H7 (cell line): ENCODE measurements at regions not wholly inside any gene's neighbourhood (a gene's known extent, or its start where the extent isn't known, plus 50 kb on each side); places are given as distances from the start of the nearest gene placed in this dataset.

Experiments used
- DNase-seq: peaks from one replicate; pipeline ENCODE4 v3.0.0; 2012
- H3K27me3 ChIP-seq: 2 replicates; pipeline ENCODE4 v1.6.0; 2011; ENCODE audit warnings: mild to moderate bottlenecking, low read length; ENCODE audit not compliant: control insufficient read depth, insufficient read depth
- H3K36me3 ChIP-seq: replicated peaks from 2 replicates; pipeline ENCODE4 v1.5.1; 2011; ENCODE audit warnings: low read length; ENCODE audit not compliant: control insufficient read depth, insufficient read depth
- H3K4me3 ChIP-seq: 2 replicates; pipeline ENCODE4 v1.5.1; 2011; ENCODE audit warnings: low read depth, mild to moderate bottlenecking, control low read depth, low read length, moderate library complexity; ENCODE audit not compliant: insufficient read depth

GRCh38 chr7:109950821-109951564 lies 1139.9 kb upstream of the LRRN3 start:
- Histone ChIP-seq H3K4me3 (no peak overlapping the region), H3K27me3 (no peaks in the 10 kb centered on the region), H3K36me3 (no peaks in the 10 kb centered on the region)
- no peak for DNase-seq

- no peak for DNase-seq
- Histone ChIP-seq H3K4me3 (no peak overlapping the region), H3K36me3 (no peaks in the 10 kb centered on the region), H3K27me3 (no peaks in the 10 kb centered on the region)
These were observed 1139.4 kb upstream of the LRRN3 start for GRCh38 chr7:109951565-109951928.

GRCh38 chr7:109955986-109956385 lies 1134.9 kb upstream of the LRRN3 start:
- H3K4me3 ChIP-seq, result no peak overlapping the region

GRCh38 chr7:109956916-109957315 lies 1134.0 kb upstream of the LRRN3 start:
- no peaks in the 10 kb centered on the region for H3K36me3 ChIP-seq
- H3K4me3 ChIP-seq, result no peak overlapping the region
- H3K27me3 ChIP-seq, result no peaks in the 10 kb centered on the region
- DNase-seq, result peak; percentile 17

More at GRCh38 chr7:109955986-109956385, 1134.9 kb upstream of the LRRN3 start:
- DNase-seq, result no peak
- H3K36me3 ChIP-seq, result no peaks in the 10 kb centered on the region
- H3K27me3 ChIP-seq, result no peaks in the 10 kb centered on the region

GRCh38 chr7:109963741-109964140 lies 1127.2 kb upstream of the LRRN3 start:
- H3K27me3 ChIP-seq, result no peaks in the 10 kb centered on the region
- DNase-seq, result no peak
- no peaks in the 10 kb centered on the region for H3K36me3 ChIP-seq
- H3K4me3 ChIP-seq, result no peak overlapping the region

GRCh38 chr7:109964780-109965179 lies 1126.1 kb upstream of the LRRN3 start:
- Histone ChIP-seq H3K36me3 (no peaks in the 10 kb centered on the region), H3K4me3 (no peak overlapping the region), H3K27me3 (no peaks in the 10 kb centered on the region)
- no peak for DNase-seq

- no peaks in the 10 kb centered on the region for H3K27me3 ChIP-seq
- no peaks in the 10 kb centered on the region for H3K36me3 ChIP-seq
- no peak overlapping the region for H3K4me3 ChIP-seq
- no peak for DNase-seq
These were observed 1123.5 kb upstream of the LRRN3 start for GRCh38 chr7:109967406-109967805.

GRCh38 chr7:109983618-109984017 lies 1107.3 kb upstream of the LRRN3 start:
- H3K27me3 ChIP-seq, result no peaks in the 10 kb centered on the region; the same call in 1 of the 2 replicates
- no peak for DNase-seq
- H3K36me3 ChIP-seq, result no peaks in the 10 kb centered on the region
- no peak overlapping the region for H3K4me3 ChIP-seq

- Histone ChIP-seq H3K36me3 (no peaks in the 10 kb centered on the region), H3K27me3 (no peaks in the 10 kb centered on the region; the same call in 1 of the 2 replicates), H3K4me3 (no peak overlapping the region)
- DNase-seq, result no peak
These were observed 1106.2 kb upstream of the LRRN3 start for GRCh38 chr7:109984729-109985128.

- no peak for DNase-seq
- H3K36me3 ChIP-seq, result no peaks in the 10 kb centered on the region
- no peaks in the 10 kb centered on the region; the same call in 1 of the 2 replicates for H3K27me3 ChIP-seq
- H3K4me3 ChIP-seq, result no peak overlapping the region
These were observed 1104.2 kb upstream of the LRRN3 start for GRCh38 chr7:109986701-109987100.

- no peaks in the 10 kb centered on the region for H3K36me3 ChIP-seq
- no peaks in the 10 kb centered on the region for H3K27me3 ChIP-seq
- no peak overlapping the region for H3K4me3 ChIP-seq
- DNase-seq, result no peak
These were observed 1094.5 kb upstream of the LRRN3 start for GRCh38 chr7:109996411-109996810.

- no peak overlapping the region for H3K4me3 ChIP-seq
- H3K36me3 ChIP-seq, result no peaks in the 10 kb centered on the region
- H3K27me3 ChIP-seq, result no peaks in the 10 kb centered on the region
- DNase-seq, result no peak
These were observed 1094.0 kb upstream of the LRRN3 start for GRCh38 chr7:109996927-109997326.

- no peak for DNase-seq
- no peaks in the 10 kb centered on the region for H3K36me3 ChIP-seq
- H3K4me3 ChIP-seq, result no peak overlapping the region
- no peaks in the 10 kb centered on the region for H3K27me3 ChIP-seq
These were observed 1093.1 kb upstream of the LRRN3 start for GRCh38 chr7:109997837-109998236.

- Histone ChIP-seq H3K36me3 (no peaks in the 10 kb centered on the region), H3K4me3 (no peak overlapping the region), H3K27me3 (no peaks in the 10 kb centered on the region)
- no peak for DNase-seq
These were observed 1089.5 kb upstream of the LRRN3 start for GRCh38 chr7:110001254-110001938.

GRCh38 chr7:110003827-110004226 lies 1087.1 kb upstream of the LRRN3 start:
- Histone ChIP-seq H3K36me3 (no peaks in the 10 kb centered on the region), H3K4me3 (no peak overlapping the region), H3K27me3 (no peaks in the 10 kb centered on the region)
- no peak for DNase-seq
